ENCODE measurements at regions not wholly inside any gene's neighbourhood (a gene's known extent, or its start where the extent isn't known, plus 50 kb on each side); places are given as distances from the start of the nearest gene placed in this dataset.

GRCh38 chr4:124883632-124884031, 171.1 kb upstream of the ANKRD50 start:
- TF ChIP-seq CTCF (IDR thresholded peaks at IDR 0.05; ENCODE audit: low read length) (no peak), EZH2 (optimal IDR thresholded peaks at IDR 0.05; ENCODE audit: low read depth, low read length) (no peak), EZH2phosphoT487 (IDR thresholded peaks at IDR 0.05; ENCODE audit: low read length) (no peak)
